ENCODE measurements at regions not wholly inside any gene's neighbourhood (a gene's known extent, or its start where the extent isn't known, plus 50 kb on each side); places are given as distances from the start of the nearest gene placed in this dataset.
"Not testable (repeated sequence)": the region's sequence is repeated elsewhere in the genome, so short reads cannot be mapped to it uniquely, and the experiment has no call there.

DNA sequence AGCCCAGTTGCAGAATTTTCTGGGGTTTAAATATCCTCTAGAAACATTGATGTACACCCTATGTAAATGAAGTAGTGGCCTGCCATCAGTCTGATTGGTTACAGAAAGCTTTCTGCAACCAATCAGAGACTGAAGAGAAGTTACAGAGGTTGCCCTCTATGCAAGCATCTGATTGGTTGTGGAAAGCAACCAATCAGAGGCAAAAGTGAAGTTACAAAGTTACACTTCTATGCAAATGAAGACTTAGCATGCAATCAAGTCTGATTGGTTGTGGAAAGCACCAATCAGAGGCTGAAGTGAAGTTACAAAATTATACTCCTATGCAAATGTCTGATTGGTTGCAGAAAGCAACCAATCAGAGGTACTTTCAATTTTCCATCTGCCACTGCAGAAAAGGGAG, 51.9 kb upstream of the USP9X start:
- Mint-ChIP-seq H3K4me3 (no peak overlapping the region), H3K9me3 (no peaks in the 10 kb centered on the region), H3K4me1 (ENCODE audit: low read depth) (no peaks in the 10 kb centered on the region), H3K27me3 (no peaks in the 10 kb centered on the region), H3K36me3 (ENCODE audit: low read depth) (no peaks in the 10 kb centered on the region), H3K27ac (no peak overlapping the region)

DNA sequence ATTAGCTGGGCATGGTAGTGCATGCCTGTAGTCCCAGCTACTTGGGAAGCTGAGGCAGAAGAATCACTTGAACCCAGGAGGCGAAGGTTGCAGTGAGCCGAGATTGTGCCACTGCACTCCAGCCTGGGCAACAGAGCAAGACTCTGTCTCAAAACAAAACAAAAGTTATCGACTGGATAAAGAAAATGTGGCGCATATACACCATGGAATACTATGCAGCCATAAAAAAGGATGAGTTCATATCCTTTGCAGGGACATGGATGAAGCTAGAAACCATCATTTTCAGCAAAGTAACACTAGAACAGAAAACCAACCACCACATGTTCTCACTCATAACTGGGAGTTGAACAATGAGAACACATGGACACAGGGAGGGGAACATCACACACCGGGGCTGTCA, 50.3 kb upstream of the USP9X start:
- not testable (repeated sequence) for H3K36me3 Mint-ChIP-seq (ENCODE audit: low read depth); H3K27ac Mint-ChIP-seq; H3K4me3 Mint-ChIP-seq; H3K9me3 Mint-ChIP-seq; H3K27me3 Mint-ChIP-seq; H3K4me1 Mint-ChIP-seq (ENCODE audit: low read depth)
